Ascending aorta (tissue), 2 donors: ENCODE measurements at regions not wholly inside any gene's neighbourhood (a gene's known extent, or its start where the extent isn't known, plus 50 kb on each side); places are given as distances from the start of the nearest gene placed in this dataset.
A peak's percentile ranks its signal among the peaks of the same experiment; 100 is the strongest.

Experiments used
- DNase-seq, 2 donors: peaks; one replicate each; pipeline ENCODE4 v3.0.0-alpha.2; 2019; ENCODE audit warnings: low spot score in 2 of 2
- H3K27ac ChIP-seq, 2 donors: fragments of 200-600 bp; sonication (generic); one replicate each; pipeline ENCODE4 v1.5.1; 2016 to 2017; ENCODE audit warnings: mild to moderate bottlenecking in 1 of 2
- H3K27me3 ChIP-seq: fragments of 200-600 bp; sonication (generic); one replicate; pipeline ENCODE4 v1.5.1; 2017
- H3K36me3 ChIP-seq, 2 donors: fragments of 200-600 bp; sonication (generic); one replicate each; pipeline ENCODE4 v1.5.1; 2016
- H3K4me1 ChIP-seq, 2 donors: fragments of 200-600 bp; sonication (generic); one replicate each; pipeline ENCODE4 v1.5.1; 2016 to 2017; ENCODE audit warnings: mild to moderate bottlenecking in 1 of 2
- H3K4me3 ChIP-seq, 2 donors: fragments of 200-600 bp; sonication (generic); one replicate each; pipeline ENCODE4 v1.5.1; 2016 to 2017; ENCODE audit warnings: mild to moderate bottlenecking in 1 of 2
- H3K9me3 ChIP-seq, 2 donors: fragments of 200-600 bp; sonication (generic); one replicate each; pipeline ENCODE4 v1.5.1; 2016
- CTCF ChIP-seq, 3 experiments: fragments of 200-600 bp in 2 of 3; fragments of 450-650 bp in 1 of 3; sonication (generic) in 2 of 3; IDR thresholded peaks; one replicate each; pipeline ENCODE4 v1.5.1; 2016 to 2019; ENCODE audit warnings: antibody characterized with exemption in 3 of 3, mild to moderate bottlenecking in 1 of 3, moderate library complexity in 1 of 3
- intact Hi-C: fragments of 100-400 bp; cut with DNase I; formaldehyde crosslinking; loops from one replicate; pipeline ENCODE4 v1.15.1; 2023

GRCh38 chr6:8218861-8219260 is 116.5 kb upstream of the EEF1E1 start:
- H3K4me1 ChIP-seq = peaks cover 0 to 2% of the 10 kb centered on the region in 2 donors
- no peak for TF ChIP-seq CTCF (IDR thresholded peaks at IDR 0.05)
- H3K36me3 ChIP-seq = no peaks in the 10 kb centered on the region
- no peaks in the 10 kb centered on the region for H3K9me3 ChIP-seq
- no peaks in the 10 kb centered on the region for H3K27me3 ChIP-seq
- H3K27ac ChIP-seq = no peak overlapping the region
- DNase-seq = no peak
- intact Hi-C loops = loop anchor here (1.0 to 10.0 kb wide), 3 partner anchors 88 to 494 kb away; partner anchors contain the start of genes BMP6 and TXNDC5
- peak overlapping the region in 1 of 2 donors; percentile 18 for H3K4me3 ChIP-seq

- H3K9me3 ChIP-seq = no peaks in the 10 kb centered on the region
- H3K36me3 ChIP-seq = no peaks in the 10 kb centered on the region
- no peak overlapping the region for H3K4me3 ChIP-seq
- no peaks in the 10 kb centered on the region for H3K27me3 ChIP-seq
- H3K4me1 ChIP-seq = peaks cover 0 to 2% of the 10 kb centered on the region in 2 donors
- no peak for TF ChIP-seq CTCF (IDR thresholded peaks at IDR 0.05)
- no peak for DNase-seq
- H3K27ac ChIP-seq = no peak overlapping the region
- intact Hi-C loops = loop anchor here (5.0 to 10.0 kb wide), 2 partner anchors 303 to 491 kb away; partner anchors contain the start of genes BMP6 and TXNDC5
Measured at GRCh38 chr6:8215631-8216030, 113.3 kb upstream of the EEF1E1 start.

GRCh38 chr6:8213995-8214394 is 111.6 kb upstream of the EEF1E1 start:
- no peaks in the 10 kb centered on the region for H3K27me3 ChIP-seq
- no peak overlapping the region for H3K27ac ChIP-seq
- no peak for TF ChIP-seq CTCF (IDR thresholded peaks at IDR 0.05)
- H3K4me3 ChIP-seq = no peak overlapping the region
- DNase-seq = no peak
- intact Hi-C loops = loop anchor here (10.0 kb wide), 1 partner anchor 489 kb away; the partner anchor contains the start of gene BMP6
- no peaks in the 10 kb centered on the region for H3K36me3 ChIP-seq
- H3K4me1 ChIP-seq = peaks cover 0 to 2% of the 10 kb centered on the region in 2 donors
- H3K9me3 ChIP-seq = no peaks in the 10 kb centered on the region

- TF ChIP-seq CTCF (IDR thresholded peaks at IDR 0.05) = no peak
- intact Hi-C loops = loop anchor here (10.0 kb wide), 1 partner anchor 488 kb away; the partner anchor contains the start of gene BMP6
Measured at GRCh38 chr6:8212720-8213434, 110.5 kb upstream of the EEF1E1 start.

GRCh38 chr6:8207869-8208191 is 105.5 kb upstream of the EEF1E1 start:
- no peak for DNase-seq
- Histone ChIP-seq H3K36me3 (no peaks in the 10 kb centered on the region), H3K4me1 (no peaks in the 10 kb centered on the region), H3K27ac (no peak overlapping the region), H3K27me3 (no peaks in the 10 kb centered on the region), H3K4me3 (no peak overlapping the region), H3K9me3 (no peaks in the 10 kb centered on the region)
- no peak for TF ChIP-seq CTCF (IDR thresholded peaks at IDR 0.05)
- intact Hi-C loops = no loop called here

More at GRCh38 chr6:8212720-8213434, 110.5 kb upstream of the EEF1E1 start:
- H3K4me1 ChIP-seq = no peaks in the 10 kb centered on the region
- no peaks in the 10 kb centered on the region for H3K36me3 ChIP-seq
- H3K27ac ChIP-seq = no peak overlapping the region
- no peak overlapping the region for H3K4me3 ChIP-seq
- no peak for DNase-seq
- no peaks in the 10 kb centered on the region for H3K9me3 ChIP-seq
- H3K27me3 ChIP-seq = no peaks in the 10 kb centered on the region
